HG03095 (cell line): ENCODE measurements at regions not wholly inside any gene's neighbourhood (a gene's known extent, or its start where the extent isn't known, plus 50 kb on each side); places are given as distances from the start of the nearest gene placed in this dataset.

Experiments
- ATAC-seq: cut with Tn5 transposase; IDR thresholded peaks from one replicate; pipeline ENCODE4 v1.9.1; 2021; ENCODE audit warnings: moderate library complexity; ENCODE audit not compliant: unreplicated experiment

DNA sequence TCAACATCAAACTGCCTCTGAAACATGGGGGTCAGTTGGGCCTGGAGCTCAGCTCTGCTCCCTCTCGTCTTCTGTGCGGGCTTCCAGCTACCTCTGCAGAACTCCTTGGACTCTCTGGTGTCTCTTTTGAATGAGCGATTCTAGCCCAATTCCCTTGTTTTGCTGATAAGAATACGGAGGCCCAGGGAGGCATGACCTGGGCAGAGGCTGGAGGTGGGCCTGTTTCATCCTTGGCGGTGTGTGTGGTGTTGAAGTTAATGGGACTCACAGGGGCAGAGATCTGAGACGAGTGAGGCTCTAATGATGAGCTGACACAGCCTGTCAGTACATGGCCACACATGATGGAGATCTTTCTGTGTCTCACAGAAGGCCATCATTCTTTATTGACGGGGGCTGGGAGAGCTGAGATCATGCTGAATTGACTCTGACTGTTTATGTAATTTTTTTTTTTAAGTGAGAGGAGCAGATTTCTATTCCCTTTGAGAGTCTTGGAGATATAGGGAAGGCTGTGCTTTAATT lies 134.5 kb downstream of the URB2 start:
- no peak for ATAC-seq

DNA sequence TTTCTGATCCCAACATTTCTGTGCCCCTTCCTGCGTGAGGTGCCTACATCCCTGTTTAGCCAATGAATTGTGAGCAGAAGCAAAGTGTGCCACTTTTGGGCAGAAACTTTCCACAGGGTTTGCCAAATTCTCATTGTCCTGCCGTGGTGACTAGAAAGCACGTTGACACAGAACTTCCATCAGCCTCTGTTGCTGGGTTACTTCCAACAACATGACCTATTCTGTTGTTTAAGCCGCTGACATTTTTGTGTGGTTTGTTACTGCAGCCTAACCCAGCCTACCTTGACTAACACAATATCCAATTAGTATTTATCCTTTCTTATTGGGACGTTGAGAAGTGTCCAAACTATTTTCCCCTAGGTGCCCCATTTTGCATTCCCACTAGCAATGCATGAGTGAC lies 136.8 kb downstream of the URB2 start:
- ATAC-seq, result no peak

DNA sequence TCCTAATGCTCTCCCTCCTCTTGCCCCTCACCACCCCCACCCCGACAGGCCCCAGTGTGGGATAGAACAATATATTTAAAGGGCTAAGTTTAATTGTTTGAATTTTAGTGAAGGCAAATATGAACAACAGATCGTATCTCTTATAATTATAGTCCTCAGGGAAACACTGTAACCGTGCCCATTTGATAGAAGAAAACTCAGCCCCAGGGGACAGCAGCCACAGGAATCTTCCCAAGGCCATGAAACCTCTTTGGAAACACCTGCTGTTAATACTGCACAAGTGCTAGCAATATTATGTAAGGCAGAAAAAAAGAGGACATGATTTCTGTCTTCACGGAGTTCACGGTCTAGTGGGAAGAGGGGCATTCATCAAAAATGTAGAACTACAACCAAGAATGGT lies 142.2 kb downstream of the URB2 start:
- no peak for ATAC-seq

DNA sequence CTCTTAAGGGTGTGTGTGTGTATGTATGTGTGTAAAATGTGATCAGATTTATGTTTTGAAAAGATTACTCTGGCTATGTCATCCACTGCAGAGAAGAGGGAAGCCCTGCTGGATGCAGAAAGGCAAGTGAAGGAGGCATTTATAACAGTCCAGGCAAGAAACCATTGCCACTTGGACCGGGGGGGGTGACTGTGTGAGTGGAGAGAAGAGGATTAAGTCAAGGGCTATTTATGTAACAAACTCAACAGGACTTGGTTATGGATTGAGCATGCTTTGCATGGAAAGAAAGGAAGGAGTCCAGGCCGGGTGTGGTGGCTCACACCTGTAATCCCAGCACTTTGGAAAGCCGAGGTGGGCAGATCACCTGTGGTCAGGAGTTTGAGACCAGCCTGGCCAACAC lies 143.0 kb downstream of the URB2 start:
- ATAC-seq, result no peak

DNA sequence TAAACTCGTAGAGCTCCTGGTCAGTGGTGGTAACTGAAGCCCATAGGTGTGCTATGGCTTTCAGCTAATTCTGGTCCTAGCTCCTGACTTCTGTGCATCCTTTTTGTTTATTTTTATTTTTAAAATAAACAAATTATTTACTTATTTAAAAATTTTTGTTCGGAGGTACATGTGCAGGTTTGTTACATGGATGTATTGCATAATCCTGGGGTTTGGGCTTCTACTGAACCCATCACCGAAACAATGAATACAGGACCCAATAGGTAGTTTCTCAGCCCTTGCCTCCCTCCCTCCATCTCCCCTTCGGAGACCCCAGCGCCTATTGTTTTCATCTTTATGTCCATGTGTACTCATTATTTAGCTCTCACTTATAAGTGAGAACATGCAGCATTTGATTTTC lies 143.8 kb downstream of the URB2 start:
- no peak for ATAC-seq

DNA sequence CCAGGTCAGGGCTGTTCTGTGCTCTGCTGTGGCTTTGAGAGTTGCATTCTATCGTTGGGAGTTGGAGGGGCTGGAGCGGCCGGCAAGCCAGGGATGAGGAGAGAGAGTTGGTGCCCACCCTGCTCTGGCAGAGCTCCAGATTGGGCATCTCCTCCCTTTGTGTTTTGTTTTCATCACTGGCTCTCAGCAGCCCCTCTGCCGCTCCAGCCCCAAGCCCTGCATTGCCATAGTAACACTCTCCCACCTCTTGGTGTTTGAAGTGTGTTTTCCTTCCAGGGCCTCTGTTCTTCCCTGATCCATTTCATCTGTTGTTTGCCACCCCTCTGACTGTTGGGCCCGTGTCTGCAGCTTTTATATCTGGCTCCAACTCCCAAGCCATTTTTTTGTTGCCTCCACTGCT lies 152.7 kb downstream of the URB2 start:
- no peak for ATAC-seq

DNA sequence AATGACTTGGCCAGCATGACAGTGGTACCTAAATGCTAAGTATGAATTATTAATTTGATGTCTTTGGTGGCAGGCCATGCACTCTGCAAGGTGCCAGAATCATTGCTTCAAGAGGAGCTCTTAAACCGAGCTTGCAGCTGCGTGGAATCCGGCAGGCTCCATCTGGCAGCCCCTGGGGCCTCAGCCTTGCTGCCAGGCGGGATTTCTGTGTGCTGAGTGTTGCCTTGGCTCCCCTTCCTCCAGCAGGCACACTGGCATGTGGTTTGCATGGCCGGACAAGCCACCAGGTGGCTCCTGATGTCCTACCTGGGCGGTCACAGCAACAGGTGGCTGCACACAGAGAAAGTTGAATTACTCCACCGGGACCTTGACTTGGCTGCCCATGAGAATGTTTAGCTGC lies 155.4 kb downstream of the URB2 start:
- no peak for ATAC-seq

DNA sequence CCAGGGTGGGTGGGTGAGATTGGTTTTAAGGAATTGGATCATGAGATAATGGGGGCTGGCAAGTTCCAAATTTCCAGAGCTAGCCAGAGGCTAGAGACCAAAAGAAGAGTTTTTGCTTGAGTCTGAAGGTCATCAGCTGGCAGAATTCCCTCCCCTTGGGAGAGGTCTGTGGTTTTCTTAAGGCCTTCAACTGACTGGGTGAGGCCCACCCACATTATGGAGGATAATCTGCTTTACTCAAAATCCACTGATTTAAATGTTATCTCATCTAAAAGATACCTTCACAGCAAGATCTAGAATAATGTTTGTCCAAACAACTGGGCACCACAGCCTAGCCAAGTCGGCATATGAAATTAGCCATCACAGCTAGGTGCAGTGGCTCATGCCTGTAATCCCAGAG lies 156.4 kb downstream of the URB2 start:
- ATAC-seq, result no peak

DNA sequence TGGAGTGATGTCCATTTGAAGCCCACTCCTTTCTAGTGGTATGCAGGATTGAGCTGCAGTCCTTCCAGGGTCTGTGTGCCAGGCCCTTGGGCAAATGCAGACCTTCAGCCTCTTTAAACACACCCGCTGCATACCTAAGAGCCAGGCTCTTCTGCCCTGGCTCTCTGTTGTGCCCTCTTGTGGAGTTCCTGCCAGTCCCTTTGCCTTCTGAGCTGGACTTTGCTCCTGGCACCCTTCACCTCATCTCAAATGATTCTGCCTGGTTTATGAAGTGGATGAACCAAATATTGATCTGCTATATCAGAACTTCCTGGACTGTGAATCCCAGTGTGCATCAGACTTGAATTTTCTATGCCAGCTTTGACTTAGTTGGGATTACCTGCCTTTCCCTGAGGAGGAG lies 158.8 kb downstream of the URB2 start:
- ATAC-seq, result no peak

DNA sequence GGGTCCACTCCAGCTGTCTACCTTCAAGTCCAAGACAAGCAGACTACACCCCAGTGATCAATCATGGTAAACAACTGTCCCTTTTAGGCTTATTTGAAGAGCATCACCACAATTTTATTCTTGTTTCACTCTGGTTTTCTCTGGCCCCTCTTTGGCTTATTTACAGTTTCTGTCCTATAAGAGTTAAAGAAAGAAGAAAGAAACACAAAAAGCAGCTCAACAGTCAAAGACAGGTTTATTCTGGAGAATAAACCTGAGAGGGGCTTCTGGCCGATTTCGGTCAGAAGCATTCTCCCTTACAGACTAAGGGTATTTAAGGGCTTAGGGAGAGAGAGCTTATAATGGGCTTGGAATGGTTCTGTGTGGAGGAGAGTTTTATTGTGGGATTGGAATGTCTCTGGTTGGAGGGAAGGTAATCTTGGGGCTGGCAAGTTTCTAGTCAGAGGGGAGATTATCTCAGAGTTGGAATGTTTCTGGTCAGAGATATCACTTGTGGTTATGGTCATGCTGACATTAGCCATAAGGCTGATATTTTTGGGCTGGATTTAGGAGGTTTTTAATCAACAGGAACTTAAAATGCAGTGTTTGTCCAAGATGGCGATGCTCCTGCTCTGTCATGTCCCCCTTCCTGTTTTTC lies 161.0 kb downstream of the URB2 start:
- no peak for ATAC-seq

DNA sequence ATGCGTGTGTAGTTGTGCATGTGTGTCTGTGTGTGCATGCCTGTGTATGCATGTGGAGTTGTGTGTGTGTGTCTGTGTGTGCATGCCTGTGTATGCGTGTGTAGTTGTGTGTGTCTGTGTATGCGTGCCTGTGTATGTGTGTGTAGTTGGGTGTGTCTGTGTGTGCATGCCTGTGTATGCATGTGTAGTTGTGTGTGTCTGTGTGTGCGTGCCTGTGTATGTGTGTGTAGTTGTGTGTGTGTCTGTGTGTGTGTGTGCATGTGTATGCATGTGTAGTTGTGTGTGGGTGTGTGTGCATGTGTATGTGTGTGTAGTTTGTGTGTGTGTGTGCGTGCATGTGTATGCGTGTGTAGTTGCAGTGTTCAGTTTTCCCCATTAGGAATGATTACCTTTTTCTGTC lies 162.0 kb downstream of the URB2 start:
- no peak for ATAC-seq

DNA sequence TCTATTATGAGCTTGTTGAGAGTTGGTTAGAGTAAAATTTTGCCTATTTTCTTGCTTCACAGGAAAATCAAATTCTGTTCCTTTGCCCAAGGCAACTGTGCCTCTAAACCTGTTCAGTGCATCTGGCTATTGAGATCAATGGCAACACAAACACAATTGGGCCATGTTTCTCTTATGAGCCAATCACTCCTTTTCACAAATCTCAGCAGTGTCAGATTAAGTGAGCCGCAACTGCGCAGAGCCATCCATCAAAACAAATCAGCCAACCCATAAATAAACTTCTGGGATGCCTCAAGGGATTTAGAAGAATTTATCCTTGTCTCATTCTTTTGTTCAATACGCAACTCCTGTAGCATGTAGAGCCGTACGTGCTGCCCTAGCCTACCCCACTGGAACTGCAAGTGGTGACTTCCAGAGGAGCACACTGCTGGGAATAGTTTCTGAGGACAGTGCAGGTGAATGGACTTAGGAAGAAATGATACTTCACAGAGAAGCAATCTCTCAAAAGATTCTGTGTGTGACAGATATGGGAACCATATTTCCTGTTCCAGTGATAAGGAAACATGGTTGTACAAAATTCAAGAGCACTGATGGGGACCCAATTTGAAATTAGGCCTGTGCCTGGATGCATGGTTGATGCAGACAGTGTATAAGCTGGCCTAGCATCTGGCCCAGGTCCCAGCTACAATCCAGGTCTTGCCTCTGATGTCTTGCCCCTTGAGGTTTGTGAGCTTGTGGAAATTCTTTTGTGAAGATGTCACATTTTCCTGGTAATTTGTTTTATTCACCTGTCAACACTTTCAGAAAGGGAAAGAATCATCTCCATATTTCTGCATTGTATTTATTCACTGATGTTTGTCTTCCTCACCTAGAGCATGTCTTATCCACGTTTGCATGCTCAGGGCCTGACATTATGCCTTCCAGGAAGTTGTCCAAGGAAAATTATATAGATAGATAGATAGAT lies 166.2 kb downstream of the URB2 start:
- ATAC-seq, result no peak

DNA sequence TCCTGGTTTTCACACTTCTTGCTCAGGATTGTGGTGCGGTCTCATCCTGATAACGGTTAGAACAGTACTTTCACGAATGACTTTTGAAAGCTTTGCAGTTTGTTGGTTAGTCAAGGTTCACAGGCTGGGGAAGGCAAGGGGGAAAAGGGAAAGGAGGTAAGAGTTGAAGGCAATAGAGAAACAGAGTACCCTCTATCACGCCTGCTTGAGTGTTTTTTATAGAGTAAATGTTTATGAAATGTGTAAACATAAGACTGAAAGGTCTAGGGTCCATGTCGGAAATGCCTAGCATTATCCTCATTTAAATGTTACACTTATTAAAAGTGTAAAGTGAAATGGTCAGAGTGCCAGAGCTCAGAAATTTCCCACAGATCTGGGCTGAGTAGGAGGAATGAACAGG lies 167.4 kb downstream of the URB2 start:
- no peak for ATAC-seq

DNA sequence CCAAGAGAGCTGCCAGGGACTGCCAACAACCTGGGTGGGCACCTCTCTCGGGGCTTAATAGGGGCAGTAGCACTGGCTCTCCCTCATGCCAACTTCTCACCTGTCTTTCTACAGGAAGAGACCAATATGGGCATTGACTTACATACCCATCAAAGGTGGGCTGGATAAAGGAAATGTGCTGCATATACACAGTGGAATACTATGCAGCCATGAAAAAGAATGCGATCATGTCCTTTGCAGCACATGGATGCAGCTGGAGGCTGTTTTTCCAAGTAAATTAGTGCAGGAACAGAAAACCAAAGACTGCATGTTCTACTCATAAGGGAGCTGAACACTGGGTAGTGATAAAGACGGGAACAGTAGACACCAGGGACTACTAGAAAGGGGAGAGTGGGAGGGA lies 172.5 kb downstream of the URB2 start:
- ATAC-seq, result no peak

DNA sequence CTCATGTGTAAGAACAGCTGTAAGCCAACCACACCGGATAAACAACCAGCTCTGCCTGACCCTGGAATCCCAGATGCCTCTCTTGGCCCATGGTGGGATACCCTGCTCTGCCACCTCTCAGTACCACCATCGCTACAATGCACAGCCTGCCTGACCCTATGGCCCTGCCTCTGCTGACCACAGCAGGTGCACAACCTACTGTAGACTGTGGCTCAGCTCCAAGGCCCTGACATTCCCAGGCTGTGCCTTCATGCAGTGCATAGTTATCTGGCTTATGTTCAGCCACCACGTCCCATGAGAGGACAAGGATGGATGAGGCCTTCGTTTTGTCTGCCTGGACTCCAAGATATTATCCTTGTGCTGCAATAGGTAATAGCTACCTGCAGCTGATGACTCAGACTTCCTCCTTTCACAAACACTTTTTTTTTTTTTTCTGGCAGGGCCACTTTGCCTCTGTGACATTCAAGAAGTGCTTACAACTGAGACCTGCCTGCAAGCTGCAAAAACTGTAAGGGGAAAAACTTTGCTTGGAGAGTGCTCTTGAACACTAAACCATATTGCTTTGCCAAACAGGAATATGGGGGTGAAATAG lies 177.7 kb downstream of the URB2 start:
- no peak for ATAC-seq

DNA sequence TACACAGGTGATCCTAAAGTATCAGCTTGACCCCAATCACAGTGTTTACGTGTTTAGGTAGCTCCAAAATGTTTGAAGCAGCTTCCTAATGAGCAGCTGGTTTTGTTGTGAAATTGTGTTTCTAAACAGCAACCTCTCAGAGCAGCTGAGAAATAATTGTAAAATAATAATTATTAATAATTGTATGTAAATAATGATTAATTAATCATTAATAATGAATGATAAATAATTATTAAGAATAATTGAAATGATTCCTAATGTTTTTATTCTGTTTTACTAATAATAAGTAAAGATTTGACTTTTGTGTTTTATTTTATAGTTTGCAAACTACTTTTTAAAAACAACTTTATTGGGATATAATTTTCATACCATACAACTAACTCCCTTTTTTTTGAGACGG lies 182.2 kb downstream of the URB2 start:
- no peak for ATAC-seq

DNA sequence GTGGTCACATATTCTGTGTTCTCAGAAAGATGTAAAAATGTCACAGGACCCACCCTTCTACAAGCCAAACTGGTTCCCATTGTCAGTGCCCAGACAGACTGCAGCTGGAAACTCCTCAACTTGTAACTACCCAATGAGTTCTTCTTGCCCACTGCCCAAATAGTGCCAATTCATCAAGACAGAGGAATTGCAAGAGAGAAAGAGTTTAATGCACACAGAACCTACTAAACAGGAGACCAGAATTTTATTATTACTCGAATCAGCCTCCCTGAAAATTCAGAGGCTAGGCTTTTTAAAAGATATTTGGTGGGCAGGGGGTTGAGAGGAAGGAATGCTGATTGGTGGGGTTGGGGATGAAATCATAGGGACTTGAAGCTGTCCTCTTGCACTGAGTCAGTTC lies 184.1 kb downstream of the URB2 start:
- ATAC-seq, result no peak

DNA sequence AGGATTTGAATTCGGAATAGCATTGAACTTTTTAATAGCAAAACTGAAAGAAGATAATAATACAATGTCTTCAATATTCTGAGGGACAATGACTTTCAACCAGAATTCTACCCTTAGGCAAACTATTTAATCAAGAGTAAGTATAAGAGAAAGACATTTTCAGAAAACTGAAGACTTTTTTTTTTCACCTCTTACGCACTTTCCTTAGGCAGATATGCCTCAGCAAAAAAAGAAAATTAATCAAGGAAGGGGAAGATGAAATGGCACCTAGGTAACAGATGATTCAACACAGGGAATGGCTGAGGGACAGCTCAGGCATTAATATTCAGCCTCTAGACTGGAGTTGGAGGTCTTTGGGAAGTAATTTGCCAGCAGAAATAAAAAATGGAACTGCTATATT lies 184.9 kb downstream of the URB2 start:
- ATAC-seq, result no peak

DNA sequence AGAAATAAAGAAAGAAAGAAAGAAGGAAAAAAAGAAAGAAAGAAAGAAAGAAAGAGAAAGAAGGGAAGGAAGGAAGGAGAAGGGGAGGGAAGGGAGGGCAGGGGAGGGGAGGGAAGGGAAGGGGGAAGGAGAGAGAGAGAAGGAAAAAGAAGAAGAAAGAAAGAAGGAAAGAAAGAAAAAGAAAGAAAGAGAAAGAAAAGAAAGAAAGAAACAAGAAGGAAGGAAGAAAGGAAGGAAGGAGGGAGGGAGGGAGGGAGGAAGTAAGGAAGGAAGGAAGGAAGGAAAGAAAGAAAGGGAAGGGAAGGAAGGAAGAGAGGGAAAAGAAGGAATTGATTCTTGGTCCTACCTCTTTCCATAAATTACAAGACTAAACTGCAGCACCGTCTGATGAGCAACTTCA lies 186.1 kb downstream of the URB2 start:
- ATAC-seq, result no peak

DNA sequence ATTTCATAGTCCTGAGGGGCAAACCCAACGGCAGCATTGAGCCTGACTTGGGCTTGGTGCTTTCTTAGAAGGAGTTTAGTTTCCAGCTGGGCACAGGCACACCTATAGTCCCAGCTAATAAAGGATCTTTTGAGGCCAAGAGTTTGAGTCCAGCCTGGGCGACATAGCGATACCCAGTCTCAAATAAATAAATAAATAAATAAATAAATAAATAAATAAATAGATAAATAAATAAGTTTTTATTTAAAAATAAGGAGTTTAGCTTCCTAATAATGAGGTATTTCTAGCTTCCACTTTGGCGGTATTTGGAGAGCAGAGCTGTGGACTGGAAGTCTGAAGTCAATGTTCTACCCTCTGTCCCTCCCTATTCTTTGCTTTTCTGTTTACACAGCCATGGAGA lies 186.6 kb downstream of the URB2 start:
- no peak for ATAC-seq

DNA sequence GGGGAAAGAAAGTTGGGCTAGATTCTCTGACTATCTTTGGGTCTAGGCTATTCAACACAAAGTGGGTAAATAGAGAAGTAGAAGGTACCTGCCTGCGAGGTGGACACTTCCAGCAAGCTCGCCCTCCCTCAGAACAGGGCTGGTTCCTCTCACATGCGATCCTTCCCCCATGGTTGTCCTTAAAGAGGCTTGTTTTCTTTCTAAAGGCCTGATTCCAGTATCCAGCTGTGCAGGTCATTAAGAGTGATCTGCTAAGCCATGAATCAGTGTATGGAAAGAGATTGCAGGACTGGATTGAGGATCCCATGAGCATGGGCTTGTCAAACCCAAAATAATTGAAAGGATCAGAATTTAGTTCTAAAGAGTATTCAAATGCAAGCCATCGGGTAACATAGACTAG lies 189.0 kb downstream of the URB2 start:
- ATAC-seq, result no peak

DNA sequence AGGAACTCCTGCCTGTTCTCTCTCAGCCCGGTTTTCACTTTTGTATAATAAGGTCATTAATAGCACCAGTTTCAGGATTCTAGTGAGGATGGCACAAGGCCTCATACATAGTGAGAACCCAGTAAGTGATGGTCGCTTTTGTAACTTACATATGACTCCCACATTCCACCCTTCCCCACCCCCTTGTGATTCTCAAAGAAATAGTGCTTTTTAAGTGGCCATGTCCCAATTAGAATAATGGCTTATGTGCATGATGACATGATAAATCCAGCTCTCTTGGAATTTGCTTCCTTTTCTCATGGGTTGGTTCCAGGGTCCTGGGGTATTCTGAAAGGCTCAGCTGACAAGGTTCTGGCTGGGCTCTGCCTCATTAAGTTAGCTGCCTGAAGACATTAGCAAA lies 189.9 kb downstream of the URB2 start:
- ATAC-seq, result no peak
